Nephron progenitor cell (in vitro differentiated cells): ENCODE measurements at regions not wholly inside any gene's neighbourhood (a gene's known extent, or its start where the extent isn't known, plus 50 kb on each side); places are given as distances from the start of the nearest gene placed in this dataset.

Source experiments
- DNase-seq: peaks from one replicate; pipeline ENCODE4 v3.0.0; 2021
- H3K27ac Mint-ChIP-seq: 2 replicates; pipeline ENCODE4 v1.8.0; 2021; ENCODE audit warnings: mild to moderate bottlenecking, moderate library complexity, mixed read lengths
- H3K27me3 Mint-ChIP-seq: 2 replicates; pipeline ENCODE4 v1.8.0; 2021; ENCODE audit warnings: mild to moderate bottlenecking, low read depth, mixed read lengths; ENCODE audit not compliant: poor library complexity
- H3K36me3 Mint-ChIP-seq: 2 replicates; pipeline ENCODE4 v1.8.0; 2021; ENCODE audit warnings: low read depth, mixed read lengths
- H3K4me1 Mint-ChIP-seq: 2 replicates; pipeline ENCODE4 v1.8.0; 2021; ENCODE audit warnings: mixed read lengths
- H3K4me3 Mint-ChIP-seq: 2 replicates; pipeline ENCODE4 v1.8.0; 2021; ENCODE audit warnings: mild to moderate bottlenecking, moderate library complexity, mixed read lengths
- H3K9me3 Mint-ChIP-seq: 2 replicates; pipeline ENCODE4 v1.8.0; 2021; ENCODE audit warnings: mild to moderate bottlenecking, moderate library complexity, mixed read lengths
- TF ChIP-seq, protein P1 (sequence below): fragments of 200-600 bp; sonication (generic); IDR thresholded peaks from 2 replicates; pipeline ENCODE4 v1.5.0; 2021; ENCODE audit warnings: antibody characterized with exemption

DNA sequence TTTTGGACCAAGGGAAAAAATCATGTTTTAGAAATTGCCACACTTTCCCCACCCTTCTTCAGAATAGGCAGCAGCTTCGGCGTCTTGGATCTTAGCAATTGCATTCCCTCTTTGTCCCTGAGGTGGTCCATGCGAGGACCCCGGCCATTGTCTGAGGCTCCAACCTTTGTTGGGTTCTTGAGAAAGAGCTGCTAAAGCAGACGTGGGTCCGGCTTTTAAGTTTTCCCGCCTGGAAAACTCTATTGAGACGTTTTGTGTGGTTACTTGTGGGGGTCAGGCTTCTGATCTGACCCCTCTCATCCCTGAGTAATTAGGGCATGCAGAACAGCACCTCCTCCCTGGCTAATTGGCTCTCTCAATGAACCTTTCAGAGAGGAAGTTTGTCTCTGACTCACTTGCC is 509.6 kb upstream of the TNC start:
- H3K27me3 Mint-ChIP-seq: no peaks in the 10 kb centered on the region

GRCh38 chr9:115628426-115628825 is 510.5 kb upstream of the TNC start:
- peaks cover 5% of the 10 kb centered on the region for H3K4me1 Mint-ChIP-seq
- no peak overlapping the region for H3K27ac Mint-ChIP-seq
- no peaks in the 10 kb centered on the region for H3K36me3 Mint-ChIP-seq
- H3K27me3 Mint-ChIP-seq: no peaks in the 10 kb centered on the region
- TF ChIP-seq, protein P1, sequence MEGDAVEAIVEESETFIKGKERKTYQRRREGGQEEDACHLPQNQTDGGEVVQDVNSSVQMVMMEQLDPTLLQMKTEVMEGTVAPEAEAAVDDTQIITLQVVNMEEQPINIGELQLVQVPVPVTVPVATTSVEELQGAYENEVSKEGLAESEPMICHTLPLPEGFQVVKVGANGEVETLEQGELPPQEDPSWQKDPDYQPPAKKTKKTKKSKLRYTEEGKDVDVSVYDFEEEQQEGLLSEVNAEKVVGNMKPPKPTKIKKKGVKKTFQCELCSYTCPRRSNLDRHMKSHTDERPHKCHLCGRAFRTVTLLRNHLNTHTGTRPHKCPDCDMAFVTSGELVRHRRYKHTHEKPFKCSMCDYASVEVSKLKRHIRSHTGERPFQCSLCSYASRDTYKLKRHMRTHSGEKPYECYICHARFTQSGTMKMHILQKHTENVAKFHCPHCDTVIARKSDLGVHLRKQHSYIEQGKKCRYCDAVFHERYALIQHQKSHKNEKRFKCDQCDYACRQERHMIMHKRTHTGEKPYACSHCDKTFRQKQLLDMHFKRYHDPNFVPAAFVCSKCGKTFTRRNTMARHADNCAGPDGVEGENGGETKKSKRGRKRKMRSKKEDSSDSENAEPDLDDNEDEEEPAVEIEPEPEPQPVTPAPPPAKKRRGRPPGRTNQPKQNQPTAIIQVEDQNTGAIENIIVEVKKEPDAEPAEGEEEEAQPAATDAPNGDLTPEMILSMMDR: no peak
- H3K9me3 Mint-ChIP-seq: no peaks in the 10 kb centered on the region
- no peak overlapping the region for H3K4me3 Mint-ChIP-seq
- no peak for DNase-seq

More for the DNA sequence above, 509.6 kb upstream of the TNC start:
- Mint-ChIP-seq H3K4me3 (no peak overlapping the region), H3K36me3 (no peaks in the 10 kb centered on the region), H3K9me3 (peaks cover under 1% of the 10 kb centered on the region), H3K4me1 (peaks cover 5% of the 10 kb centered on the region), H3K27ac (no peak overlapping the region)
- TF ChIP-seq, protein P1: no peak
- DNase-seq: no peak

DNA sequence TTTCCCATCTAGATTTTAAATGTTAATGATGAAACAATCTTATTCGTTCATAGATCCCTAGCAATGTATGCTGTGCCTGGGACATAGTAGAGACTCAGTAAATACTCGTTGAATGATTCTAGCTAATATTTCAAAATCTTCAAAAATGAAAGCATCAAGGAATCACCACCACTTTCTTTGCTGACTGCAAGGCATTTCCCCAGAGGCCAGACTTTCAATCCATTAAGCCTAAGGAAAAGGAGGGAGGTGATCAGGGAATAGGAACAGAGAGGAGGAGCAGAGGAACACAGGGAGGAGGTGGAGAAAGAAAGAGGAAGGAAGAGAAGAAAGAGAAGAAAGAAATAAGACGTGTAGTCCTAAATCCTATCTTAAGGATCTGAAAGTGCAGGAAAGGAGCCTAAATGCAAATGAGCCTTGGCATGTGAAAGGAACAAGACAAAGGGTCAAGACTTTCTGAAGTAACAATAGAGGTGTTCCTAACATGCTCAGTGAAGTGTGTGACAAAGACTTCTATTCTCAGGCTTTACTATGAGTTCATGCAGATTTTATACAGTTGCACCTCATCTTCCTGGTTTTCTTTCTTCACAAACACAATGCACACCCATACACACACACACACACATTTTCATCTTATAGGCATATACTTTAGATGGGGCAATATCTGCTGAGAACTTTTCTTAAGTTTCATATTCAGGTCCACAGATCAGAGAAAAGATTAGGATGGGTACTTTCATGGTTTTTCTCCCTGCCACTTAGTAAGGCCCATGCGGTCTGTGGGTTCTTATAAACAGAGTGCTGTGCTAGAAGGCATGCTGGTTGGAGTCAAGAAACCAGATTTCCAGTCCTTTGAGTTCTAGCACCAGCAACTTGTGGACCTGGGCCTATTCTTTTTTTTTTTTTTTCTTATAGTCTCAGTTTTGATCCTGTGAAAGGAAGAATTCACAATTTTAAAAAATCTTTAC is 512.2 kb upstream of the TNC start:
- Mint-ChIP-seq H3K36me3 (no peaks in the 10 kb centered on the region), H3K9me3 (no peaks in the 10 kb centered on the region), H3K27ac (no peak overlapping the region), H3K4me3 (no peak overlapping the region), H3K27me3 (no peaks in the 10 kb centered on the region), H3K4me1 (peaks cover 5% of the 10 kb centered on the region)
- no peak for DNase-seq
- TF ChIP-seq, protein P1: no peak

DNA sequence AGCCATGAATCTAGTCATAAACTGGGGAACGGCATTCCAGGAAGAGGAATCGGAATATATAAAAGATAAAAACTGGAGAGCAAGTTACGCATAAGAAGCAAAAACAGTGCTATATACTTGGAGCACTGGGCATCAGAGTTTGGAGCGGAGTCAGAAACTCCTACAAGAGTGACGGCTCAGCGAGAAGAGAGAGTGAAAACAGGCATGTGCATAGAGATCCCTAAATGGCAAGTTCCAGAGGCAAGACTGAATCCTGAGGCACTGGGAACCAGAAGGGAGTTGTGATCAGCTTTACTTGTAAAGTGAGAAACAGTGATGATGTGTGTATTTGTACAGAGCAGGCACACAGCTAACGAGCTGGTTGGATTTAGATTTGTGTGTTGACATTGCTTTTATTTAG is 514.4 kb upstream of the TNC start:
- Mint-ChIP-seq H3K4me1 (peaks cover 5% of the 10 kb centered on the region), H3K27me3 (peaks cover 3% of the 10 kb centered on the region), H3K9me3 (no peaks in the 10 kb centered on the region), H3K27ac (no peak overlapping the region), H3K4me3 (no peak overlapping the region), H3K36me3 (no peaks in the 10 kb centered on the region)
- DNase-seq: no peak
- TF ChIP-seq, protein P1: no peak

- H3K9me3 Mint-ChIP-seq: no peaks in the 10 kb centered on the region
- no peak for DNase-seq
- H3K36me3 Mint-ChIP-seq: no peaks in the 10 kb centered on the region
- no peak overlapping the region for H3K4me3 Mint-ChIP-seq
- TF ChIP-seq, protein P1: no peak
- H3K4me1 Mint-ChIP-seq: peaks cover 5% of the 10 kb centered on the region
- H3K27ac Mint-ChIP-seq: no peak overlapping the region
- H3K27me3 Mint-ChIP-seq: peaks cover 3% of the 10 kb centered on the region
These were observed 515.1 kb upstream of the TNC start for GRCh38 chr9:115633104-115633503.
